NCI-H146 (cell line): ENCODE measurements at regions not wholly inside any gene's neighbourhood (a gene's known extent, or its start where the extent isn't known, plus 50 kb on each side); places are given as distances from the start of the nearest gene placed in this dataset.
"Not testable (repeated sequence)": the region's sequence is repeated elsewhere in the genome, so short reads cannot be mapped to it uniquely, and the experiment has no call there.

Experiments
- DNase-seq: peaks from one replicate; lab custom pipeline; 2025; lab: John Stamatoyannopoulos, UW

DNA sequence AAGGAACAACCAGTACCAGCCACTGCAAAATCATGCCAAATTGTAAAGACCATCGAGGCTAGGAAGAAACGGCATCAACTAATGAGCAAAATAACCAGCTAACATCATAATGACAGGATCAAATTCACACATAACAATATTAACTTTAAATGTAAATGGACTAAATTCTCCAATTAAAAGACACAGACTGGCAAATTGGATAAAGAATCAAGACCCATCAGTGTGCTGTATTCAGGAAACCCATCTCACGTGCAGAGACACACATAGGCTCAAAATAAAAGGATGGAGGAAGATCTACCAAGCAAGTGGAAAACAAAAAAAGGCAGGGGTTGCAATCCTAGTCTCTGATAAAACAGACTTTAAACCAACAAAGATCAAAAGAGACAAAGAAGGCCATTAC lies 97.6 kb downstream of the GPX5 start:
- not testable (repeated sequence) for DNase-seq

DNA sequence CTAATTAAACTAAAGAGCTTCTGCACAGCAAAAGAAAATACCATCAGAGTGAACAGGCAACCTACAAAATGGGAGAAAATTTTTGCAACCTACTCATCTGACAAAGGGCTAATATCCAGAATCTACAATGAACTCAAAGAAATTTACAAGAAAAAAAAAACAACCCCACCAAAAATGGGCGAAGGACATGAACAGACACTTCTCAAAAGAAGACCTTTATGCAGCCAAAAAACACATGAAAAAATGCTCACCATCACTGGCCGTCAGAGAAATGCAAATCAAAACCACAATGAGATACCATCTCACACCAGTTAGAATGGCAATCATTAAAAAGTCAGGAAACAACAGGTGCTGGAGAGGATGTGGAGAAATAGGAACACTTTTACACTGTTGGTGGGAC lies 100.7 kb downstream of the GPX5 start:
- not testable (repeated sequence) for DNase-seq

DNA sequence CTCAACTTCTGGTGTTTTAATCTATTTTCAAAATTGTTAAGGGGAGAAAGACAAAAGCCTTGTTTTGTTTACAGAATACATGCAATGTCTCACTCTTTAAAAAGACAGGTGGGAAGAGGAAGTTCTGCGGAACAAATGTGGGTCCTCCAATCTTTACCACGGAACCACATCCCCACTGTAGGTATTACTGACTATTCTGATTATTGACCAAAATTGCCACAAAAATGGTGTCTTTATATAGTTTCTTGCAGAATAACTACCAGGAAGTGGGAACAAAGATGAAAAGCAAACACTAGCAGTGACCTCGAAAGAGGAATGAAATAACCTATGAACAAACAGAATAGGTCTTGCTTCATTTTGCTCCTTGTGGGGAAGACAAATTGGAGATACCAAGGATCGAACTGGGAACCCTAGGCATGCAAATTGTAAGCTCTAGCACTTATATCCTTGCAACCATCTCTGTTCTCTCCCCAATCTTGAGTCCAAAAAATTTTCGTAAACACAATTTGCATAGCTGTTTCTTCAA lies 106.7 kb downstream of the GPX5 start:
- DNase-seq: no peak

DNA sequence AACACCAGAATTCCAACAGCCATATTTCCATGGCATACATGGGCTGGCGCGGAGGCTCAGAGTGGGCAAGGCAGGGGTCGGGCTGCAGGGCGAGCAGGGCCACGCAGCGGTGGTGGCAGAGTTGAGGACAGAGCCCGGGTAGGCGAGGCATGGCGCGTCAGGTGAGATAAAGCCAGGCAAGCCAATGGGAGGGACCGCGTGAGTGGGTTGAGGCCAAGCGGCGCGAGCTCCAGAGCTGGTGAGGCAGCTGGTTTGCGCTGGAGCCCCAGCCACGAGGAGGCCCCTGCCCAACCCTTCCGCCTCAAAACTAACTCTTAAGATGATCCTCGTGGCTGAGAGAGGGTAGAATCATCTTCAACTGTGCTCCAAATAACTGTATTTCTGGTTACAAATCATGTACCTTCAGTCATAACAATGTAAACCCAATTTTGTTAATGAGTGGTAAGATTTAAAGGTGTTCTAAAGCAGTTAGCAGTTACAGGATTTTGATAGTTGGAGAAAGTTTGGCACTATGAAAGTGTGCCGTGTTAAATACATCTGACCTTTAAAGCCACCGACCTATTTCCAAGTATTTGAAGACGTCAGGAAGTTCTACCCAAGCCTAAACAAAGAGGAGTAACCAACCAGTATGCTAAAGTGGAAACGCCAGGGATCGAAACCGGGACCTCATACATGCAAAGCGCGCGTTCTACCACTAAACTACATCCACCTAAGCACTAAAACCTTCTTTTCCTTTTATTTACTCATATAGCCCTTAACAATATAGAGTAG lies 107.9 kb downstream of the GPX5 start:
- no peak for DNase-seq

DNA sequence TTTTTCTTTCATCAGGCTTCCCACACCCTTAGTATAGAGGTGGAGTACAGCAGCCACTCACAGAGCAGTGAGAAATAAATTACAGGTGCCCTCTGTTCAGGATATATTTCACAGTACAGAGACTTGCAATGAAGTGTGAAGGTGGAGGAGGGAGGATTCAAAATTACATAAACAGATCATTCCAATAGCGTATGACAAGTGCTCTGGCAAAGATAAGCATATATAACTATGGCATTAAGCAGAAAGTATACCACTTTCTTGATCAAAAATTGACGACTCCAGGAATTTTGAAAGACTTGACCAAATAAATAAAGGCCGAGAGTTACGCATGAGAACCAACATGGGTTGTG lies 108.7 kb downstream of the GPX5 start:
- DNase-seq: no peak

DNA sequence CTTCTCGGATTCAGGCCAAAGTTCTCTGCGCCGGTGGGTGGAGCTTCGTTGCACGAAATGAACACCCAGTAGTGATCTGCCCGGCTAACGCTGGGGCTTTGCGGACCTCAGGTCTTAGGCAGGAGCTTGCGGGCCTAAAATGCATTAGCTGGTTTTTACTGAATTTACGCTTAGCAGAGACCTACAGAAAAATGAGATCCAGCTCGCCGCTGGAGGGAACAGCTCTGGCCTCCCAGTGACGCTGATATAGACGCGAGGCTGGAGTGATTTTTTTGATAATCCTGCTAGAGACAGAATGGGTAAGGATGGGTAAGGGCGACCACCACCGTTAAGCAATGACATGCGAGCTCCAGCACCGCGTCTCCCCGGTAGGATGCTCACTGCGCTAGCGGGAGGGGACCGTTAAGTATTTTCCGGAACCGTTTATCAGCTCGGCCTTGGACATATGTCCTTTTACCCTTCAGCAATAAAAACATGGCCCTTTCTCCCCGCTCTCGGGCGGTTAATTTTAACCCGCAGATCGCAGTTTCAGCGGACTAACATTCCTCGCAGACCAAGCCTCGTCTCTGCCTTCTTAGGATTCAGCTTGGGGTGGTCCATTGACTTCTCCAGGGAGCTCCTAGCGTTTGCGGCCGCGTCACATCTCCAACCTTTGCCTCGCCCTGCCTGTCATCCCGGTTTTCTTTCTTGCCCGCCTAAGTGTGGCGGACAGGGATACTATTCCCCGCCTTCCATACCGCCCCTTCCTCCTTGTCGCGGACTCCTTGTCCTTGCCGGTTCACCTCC lies 109.3 kb downstream of the GPX5 start:
- DNase-seq: no peak

DNA sequence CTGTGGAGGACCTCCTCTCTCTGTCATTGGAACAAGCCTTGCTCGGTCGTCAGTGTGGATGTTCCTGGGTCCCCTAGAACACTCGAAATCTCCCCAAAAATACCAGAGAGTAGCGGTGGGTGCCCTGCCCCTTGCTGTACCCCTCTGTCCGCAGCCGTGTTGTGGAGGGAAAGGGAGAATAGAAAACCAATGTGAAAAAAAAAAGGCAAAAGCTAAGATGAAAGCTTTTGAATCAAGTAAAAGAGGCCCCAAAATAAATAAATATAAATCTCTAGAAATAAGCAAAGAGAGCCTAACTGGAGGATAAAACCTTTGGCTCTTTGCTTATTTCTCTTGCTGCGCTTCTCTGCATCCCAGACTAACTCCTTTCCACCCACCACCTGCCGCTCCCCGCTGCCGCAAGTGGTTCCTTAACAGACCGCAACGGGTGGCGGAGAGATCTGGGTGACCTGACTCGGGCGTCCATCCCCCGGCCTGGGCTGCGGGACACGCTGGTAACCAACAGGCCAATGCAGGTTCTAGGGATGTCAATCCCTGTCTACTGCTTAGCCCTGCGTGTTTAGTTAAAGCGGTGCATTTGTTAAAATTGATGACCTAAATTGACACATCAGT lies 110.0 kb downstream of the GPX5 start:
- no peak for DNase-seq

DNA sequence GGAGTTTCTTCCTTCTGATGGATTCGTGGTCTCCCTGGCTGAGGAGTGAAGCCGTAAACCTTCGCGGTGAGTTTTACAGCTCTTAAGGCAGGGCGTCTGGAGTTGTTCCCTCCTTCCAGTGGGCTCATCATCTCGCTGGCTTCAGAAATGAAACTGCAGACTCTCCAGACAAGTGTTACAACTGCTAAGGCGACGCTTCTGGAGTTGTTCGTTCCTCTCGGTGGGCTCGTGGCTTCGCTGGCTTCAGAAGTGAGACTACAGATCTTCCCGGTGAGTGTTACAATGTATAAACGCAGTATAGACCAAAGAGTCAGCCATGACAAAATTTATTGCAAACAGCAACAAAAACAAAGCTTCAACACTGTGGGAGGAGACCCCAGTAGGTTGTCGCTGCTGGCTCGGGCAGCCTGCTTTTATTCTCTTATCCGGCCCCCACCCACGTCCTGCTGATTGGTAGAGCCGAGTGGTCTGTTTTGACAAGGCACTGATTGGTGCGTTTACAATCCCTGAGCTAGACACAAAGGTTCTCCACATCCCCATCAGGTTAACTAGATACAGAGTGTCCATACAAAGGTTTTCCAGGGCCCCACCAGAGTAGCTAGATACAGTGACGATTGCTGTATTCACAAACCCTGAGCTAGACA lies 113.2 kb downstream of the GPX5 start:
- DNase-seq: no peak

DNA sequence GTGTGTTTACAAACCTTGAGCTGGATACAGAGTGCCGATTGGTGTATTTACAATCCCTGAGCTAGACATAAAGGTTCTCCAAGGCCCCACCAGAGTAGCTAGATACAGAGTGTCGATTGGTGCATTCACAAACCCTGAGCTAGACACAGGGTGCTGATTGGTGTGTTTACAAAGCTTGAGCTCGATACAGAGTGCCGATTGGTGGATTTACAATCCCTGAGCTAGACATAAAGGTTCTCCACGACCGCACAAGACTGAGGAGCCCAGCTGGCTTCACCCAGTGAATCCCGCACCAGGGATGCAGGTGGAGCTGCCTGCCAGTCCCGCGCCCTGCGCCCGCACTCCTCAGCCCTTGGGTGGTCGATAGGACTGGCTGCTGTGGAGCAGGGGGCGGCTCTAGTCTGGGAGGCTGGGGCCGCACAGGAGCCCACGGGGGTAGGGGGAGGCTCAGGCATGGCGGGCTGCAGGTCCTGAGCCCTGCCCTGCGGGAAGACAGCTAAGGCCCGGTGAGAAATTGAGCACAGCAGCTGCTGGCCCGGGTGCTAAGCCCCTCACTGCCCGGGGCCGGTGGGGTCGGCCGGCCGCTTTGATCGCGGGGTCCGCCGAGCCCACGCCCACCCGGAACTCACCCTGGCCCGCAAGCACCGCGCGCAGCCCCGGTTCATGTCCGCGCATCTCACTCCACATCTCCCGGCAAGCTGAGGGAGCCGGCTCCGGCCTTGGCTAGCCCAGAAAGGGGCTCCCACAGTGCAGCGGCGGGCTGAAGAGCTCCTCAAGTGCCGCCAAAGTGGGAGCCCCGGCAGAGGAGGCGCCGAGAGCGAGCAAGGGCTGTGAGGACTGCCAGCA lies 114.0 kb downstream of the GPX5 start:
- DNase-seq: not testable (repeated sequence)

DNA sequence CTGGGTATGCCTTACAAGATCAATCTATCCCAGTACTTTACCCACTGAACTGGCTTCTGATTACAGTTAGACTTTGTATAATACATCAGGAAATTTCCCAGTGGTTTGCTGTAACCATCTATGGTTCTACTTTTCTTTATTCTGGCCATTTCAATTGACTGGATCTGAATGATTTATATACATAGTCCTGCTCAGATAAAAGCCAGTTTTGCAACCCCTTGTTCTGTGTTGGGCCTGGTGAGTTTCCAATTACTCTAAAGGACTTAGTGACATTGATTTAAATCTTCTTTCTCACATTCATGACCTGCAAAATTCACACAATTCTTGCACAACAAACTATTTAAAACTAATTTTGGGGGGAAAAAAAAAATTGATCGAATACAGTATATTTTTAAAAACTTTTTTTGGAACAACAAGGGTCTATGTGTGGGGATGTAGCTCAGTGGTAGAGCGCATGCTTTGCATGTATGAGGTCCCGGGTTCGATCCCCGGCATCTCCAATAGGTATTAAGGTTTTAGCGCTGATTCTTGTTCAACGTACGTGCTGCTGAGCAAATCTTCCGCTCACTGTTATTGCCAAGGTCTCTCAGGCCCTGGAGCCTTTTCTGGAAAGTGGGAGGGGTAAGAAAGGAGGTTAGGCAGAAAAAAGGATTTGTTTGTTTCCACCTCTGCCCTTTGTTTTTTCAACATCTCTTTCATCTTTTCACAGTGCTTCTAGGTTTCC lies 117.5 kb downstream of the GPX5 start:
- DNase-seq: peak; percentile 56

DNA sequence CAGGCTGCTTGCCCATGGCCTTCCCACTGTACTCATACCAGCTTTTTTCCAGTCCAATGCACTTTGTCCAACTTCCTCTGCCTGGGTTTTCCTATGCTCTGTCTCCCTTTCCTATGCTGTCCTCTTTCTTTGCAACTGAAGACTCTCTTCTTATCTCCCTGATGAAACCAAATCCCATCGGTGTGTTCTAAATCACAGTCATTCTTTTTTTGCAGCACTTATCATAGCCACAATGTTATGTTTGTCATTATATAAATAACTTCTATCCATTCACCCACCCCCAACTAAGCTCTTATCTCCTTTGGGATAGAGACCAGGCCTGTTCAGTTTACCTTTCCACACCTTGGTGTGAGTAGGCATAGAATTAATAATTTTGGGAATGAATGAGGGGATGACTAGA lies 121.0 kb downstream of the GPX5 start:
- DNase-seq: no peak

DNA sequence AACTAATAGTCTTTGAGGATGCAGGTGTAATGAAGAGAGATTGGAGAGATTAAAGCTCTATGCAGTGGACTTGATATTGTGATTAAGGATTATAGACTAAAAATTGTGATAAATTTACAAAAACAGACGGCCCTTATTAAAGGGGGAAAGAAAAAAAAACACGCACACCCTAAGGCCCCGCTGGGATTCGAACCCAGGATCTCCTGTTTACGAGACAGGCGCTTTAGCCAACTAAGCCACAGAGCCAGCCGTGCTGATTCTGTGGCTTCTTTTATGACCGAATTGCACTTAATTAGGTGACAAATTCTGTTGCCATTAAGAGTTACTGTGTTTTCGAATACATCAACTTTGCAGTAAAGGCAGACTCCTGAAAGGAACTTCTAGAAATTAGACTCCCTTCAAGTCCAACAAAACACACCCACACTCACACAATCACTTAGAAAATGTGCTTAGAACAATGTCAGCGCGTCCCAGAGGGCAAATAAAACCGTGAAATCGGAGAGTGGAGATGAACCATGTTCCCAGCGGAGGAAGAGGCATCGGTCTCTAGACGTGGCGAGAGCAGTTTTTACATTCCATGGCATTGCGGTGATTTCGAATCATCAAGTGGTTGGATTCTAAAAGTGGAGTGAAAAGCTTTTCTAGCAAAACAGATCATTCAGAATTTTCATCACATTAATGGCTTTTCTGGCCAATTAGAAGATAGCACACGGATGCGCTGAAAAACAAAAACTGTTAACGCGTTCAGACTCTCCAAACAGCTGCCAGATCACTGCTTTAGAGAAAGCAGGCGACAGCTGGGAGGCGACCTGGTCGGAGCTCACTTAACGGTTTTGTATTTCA lies 122.6 kb downstream of the GPX5 start:
- peak; percentile 64 for DNase-seq

DNA sequence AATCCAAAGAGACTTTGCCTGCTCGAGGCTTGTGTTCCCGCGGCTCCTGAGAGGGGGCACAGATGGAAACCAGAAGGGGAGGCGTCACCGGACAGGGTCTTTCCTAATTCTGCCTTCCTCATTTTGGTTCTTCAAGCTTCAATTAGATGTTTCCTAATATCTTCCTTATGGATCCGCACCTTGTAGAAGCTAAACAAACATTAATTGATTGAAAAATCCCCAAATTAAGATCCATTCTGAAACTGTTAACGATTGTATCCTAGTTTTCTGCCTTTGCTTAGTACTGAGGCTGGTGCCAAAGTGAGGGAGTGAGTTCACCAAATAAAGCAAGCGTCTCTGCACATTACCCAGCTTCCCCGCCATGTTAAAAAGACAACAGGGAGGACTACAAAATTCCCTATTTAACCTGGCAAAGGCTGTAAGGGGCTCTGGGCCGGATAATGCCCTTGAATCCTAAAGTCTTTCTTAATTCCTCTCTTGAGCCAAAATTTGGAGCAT lies 123.2 kb downstream of the GPX5 start:
- DNase-seq: no peak

DNA sequence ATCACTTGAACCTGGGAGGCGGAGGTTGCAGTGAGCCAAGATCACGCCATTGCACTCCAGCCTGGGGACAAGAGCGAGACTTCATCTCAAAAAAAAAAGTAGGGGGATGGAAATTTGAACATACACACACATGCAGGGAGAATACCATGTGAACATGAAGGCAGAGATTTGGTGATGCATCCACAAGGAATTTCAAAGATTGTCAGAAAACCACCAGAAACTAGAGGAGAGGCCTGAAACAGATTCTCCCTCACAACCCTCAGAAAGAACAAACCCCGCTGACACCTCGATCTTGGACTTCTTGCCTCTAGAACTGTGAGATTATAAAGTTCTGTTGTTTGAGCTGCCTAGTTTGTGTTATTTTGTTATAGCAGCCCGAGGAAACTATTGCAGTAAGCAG lies 125.5 kb downstream of the GPX5 start:
- DNase-seq: no peak

DNA sequence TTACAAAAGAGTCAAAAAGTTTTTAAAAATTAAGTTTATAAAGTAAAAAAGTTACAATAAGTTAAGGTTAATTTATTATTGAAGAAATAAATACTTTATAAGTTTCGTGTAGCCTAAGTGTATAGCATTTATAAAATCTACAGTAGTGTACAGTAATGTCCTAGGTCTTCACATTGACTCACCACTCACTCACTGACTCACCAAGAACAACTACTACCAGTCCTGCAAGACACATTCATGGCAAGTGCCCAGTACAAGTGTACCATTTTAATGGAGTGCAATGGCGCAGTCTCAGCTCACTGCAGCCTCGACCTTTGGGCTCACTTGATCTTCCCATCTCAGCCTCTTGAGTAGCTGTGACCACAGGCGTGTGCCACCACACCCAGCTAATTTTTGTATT lies 128.2 kb downstream of the GPX5 start:
- DNase-seq: no peak

DNA sequence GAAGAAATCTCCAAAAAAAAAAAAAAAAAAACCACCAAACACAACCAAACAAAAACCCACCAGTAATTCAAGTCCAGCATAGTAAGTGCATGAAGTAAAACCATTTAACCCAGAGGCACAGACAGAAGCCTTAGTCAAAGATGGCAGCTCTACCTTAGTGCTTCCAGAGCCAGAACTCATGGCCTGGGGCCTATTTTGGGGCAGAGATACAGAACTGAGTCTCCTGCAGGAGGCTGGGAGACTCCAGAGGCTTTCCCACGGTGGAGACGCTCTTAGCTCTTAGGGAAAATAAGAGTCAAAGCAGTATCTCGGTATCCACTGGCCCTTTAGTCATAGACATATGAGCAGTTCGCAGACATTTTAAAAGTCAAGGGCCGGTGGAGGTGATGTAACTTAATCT lies 129.5 kb downstream of the GPX5 start:
- no peak for DNase-seq

DNA sequence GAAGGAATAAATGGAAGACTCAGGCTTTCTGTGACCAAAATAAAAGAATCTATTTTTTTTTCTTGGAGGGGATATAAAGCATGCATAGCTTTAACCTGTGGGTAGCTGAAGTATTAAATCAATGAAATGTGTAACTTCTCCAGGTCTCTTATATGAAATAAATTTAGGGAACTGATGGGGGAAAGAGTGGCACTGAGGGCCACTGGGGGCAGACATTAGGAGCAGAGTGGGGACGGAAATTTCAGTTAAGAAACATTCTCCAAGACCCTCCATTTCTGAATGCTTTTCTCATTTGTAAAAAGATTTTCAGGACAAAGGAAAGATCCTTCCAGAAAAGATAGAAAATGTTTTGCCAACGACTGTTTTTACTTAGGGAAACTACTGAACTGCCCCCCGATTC lies 131.0 kb downstream of the GPX5 start:
- DNase-seq: no peak

DNA sequence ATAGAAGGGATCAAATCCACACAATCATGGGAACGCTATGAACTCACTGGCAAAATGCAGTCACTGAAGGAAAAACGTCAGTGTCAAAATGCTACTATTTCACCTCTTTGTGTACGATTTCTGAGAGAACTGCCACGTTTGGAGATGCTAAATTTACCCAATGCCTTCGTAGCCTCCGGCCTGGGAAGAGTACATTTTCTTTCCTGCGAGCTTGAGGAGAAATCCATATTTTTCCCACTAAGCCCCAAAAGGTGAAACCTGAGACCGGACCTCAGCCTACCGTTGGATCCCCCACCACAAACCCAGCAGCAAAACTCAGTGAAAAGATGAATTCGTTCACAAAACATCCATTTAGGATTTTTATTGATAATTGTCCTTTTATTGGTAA lies 131.7 kb downstream of the GPX5 start:
- DNase-seq: no peak

DNA sequence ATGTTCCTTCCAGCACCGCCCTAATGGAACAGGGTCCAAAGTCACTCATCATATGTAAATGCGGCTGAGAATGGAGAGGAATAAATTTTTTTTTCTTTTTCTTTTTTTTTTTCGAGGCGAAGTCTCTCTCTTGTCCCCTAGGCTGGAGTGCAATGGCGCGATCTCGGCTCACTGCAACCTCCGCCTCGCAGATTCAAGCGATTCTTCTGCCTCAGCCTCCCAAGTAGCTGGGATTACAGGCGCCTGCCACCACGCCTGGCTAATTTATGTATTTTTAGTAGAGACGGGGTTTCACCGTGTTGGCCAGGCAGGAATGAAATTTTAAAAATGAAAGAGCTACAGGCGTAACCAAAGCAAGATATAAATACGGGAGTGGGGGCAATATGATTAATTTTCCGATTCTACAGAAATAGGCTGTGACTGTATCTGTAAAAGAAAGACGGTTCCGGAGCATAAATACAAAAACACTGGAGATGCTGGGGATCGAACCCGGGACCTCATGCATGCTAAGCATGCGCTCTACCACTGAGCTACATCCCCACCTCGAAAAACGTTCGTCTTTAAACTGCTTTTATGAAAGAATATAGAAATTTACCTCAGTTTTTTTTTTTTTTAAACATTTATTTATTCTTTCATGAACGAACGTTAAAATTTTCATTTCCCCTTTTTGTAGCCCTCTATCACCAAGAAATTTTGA lies 132.2 kb downstream of the GPX5 start:
- DNase-seq: peak; percentile 61
